ENCODE measurements at regions not wholly inside any gene's neighbourhood (a gene's known extent, or its start where the extent isn't known, plus 50 kb on each side); places are given as distances from the start of the nearest gene placed in this dataset.

GRCh38 chr14:62027958-62028357 is 265.7 kb downstream of the SNAPC1 start:
- DNase-seq = no peak

DNA sequence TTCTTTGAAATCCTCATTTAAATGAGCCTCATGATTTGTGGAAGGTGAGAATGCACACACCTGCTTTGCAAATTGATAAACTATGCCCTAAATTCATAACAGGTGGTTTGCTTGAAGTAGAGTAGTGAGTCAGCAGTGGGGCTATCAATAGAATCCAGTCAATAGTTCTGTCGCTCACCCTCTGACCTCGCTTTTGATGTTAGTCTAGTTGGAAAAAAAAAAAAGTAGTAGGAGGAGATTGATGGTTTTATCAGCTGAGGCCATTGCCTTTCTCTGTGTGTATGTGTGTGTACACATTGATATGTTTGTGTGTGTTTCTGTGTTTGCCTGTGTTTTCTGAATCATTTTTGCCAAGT is 267.3 kb downstream of the SNAPC1 start:
- no peak for DNase-seq

DNA sequence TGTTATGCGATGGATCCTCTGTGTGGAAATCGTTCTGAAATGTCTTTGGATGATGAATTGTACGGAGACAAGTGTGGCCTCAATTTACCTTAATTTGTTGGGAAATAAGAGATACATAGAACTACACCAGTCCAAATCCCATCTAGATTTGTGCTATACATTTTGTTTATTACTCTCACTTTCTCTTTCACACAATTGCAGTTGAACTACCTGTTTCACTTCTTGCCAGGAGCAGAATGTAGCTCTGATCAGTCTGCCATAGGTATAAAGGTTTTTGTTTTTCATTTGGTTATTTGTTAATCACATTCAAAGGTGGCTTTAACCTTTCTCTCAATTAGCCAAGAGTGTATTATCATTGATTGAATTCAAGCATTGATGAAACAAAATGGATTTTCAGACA is 268.2 kb downstream of the SNAPC1 start:
- no peak for DNase-seq

DNA sequence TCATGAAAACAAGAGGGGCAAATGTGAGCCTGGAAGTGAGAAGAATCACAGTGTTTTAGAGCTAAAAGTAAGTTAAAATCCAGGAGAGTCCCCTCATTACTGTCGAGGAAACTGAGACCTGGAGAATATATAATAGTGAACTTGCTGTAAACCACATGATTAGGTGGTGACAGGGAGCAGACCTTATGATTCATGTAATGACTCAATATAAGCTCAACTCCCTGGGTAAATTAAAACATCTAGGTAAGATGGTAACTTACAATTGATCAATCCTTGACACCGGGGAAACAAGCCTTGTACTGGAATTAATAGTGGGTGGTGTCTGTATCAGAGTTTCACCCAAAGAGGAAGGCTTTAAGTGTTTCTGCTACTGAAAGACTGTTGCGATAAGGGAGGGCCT is 269.3 kb downstream of the SNAPC1 start:
- no peak for DNase-seq

DNA sequence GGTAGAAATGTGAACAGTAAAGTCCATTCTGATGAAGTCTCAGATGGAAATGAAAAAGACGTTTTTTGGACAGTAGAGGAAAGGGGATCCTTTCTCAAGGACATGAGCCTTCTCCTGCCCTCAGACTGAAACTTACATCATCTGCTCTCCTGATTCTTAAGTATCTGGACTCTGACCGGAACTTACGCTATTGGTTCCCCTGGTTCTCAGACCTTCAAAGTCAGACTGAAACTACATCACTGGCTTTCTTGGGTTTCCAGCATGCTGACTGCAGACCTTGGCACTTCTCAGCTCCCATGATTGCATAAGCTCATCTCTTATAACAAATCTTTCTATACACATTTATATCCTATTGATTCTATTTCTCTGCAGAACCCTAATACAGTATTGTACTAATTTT is 291.0 kb downstream of the SNAPC1 start:
- DNase-seq = no peak

DNA sequence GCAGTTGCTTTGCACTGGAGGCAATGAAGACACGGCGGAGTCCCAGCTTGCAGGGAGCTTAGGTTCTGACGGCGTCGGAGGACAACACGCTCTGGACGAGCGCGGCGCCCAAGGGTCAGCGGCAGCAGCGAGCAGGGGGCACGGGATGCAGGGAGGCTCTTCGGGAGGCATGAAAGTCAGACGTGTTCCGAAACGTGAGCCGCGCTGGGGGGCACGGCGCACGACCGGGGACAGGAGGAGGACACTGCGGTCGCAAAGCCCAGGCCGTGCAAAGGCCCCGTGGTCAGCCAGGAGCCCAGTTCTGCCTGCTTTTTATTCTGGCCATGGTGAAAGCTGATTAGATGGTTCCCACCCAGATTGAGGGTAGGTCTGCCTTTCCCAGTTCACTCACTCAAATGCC is 294.6 kb downstream of the SNAPC1 start:
- no peak for DNase-seq

- DNase-seq = no peak
These were observed 300.4 kb downstream of the SNAPC1 start for GRCh38 chr14:62062645-62063044.

- DNase-seq = no peak
These were observed 302.6 kb downstream of the SNAPC1 start for GRCh38 chr14:62064751-62065323.

DNA sequence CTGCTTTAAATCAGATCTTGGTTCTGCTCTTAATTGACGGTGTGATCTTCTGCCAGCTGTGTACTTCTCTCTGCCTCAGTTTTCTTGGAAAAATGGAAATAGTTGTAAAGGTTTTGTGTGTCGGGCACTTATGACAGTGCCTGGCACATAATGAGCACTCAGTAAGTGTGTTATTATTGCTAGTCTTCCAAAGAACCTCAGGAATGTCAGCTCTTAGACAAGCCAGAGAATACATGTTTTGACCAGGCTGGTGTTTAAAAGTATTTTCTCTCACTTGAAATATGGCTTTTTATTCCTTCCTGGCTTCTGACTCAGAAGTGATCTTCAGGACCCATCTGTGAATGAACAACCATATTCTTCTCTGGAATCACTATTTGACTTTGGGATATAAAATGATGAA is 304.1 kb downstream of the SNAPC1 start:
- no peak for DNase-seq

DNA sequence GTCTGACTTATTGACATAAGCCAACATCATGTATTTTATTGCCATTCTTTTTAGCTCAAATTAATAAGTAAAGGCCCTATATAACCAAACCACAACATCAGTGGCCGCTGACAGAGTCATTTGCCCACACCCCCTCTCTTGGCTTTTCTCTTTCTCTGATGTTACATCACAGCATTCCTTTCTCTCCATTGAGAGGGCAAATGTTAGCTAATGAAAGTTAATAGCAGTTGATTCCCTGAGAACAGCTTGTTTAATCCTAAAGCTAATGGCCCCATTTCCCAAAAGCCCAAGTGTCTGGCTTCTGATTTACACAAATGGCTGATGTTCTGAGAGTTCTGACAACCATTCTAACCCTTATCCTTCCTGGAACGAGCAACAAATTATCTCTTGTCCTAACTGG is 308.8 kb downstream of the SNAPC1 start:
- no peak for DNase-seq

DNA sequence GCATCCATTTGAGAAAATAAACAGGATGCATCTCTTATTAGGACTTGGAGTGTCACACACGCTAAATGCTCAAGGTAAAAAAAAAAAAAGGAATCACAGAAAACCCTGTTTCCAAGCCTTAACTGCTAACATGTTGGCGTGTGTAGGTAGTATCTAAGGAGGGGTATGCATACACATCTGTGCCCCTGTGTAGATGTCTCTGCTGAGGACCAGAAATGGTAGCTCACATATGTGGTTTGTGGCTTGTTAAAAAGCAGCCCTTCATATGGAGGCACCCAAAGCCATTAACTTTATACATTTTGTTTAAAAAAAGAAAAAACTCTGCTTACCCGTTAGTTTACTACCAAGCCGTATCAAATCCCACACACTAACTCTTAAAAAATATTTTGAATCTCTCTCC is 314.1 kb downstream of the SNAPC1 start:
- no peak for DNase-seq

DNA sequence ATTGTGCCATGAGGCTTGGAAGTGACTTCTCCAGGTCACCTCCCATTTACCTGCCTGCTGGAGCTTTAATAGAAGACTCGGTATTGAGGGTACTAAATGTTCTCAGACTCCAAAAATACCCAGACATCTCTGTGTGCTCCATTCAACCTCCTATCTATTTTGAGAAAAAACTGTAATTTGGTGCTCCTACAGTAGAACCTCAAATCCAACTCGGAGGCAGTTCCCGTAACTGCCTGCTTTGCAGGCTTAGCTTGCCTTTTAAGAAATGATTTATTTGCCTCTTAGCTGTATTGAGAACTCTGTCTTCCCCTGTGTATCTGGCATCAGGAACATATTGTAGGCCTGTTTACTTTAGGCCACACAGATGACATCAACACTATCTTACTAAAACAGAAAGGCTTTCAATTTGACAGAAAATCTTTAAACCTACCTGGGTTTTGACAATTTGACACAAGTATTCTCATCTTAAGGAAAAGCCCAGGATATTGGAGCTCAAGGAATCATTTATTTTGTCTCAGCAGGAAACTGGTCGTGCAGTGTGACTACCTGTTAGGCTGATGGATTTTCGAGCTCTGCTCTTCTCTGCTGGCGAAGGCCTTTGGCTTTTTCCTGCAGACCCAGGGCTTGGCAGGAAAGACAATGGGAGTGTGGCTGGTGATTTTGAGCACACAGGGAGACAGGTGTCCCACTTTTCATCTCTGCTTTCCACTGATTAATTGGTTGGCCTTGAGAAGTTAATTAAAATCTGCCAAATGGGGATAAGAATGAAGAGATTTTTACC is 314.8 kb downstream of the SNAPC1 start:
- DNase-seq = no peak

DNA sequence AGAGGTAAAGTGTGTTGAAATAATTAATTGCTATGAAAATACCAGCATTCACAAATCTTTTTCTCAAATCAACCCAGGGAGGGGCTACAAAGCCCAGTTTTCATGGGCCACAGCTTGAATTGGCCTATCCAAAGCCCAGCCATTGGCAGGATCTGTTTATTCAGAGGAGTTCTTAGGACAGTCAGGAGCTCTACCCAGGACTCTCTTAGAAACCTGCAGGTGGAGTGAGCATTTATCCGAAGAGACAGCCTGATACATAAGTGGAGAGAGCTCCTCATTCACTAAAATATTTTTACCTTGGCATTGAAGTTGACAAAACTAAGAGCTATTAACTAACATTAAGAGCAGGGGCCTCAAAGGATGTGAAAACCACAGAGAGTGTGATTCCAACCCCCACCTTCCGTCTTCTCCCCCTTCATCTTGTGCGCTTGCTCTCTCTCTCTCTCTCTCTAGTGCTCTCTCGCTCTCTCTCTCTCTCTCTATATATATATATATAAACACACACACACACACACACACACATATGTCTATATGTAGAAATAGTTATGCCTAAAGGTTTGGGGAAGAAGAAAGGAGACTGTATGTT is 315.5 kb downstream of the SNAPC1 start:
- DNase-seq = no peak

GRCh38 chr14:62079038-62079437 is 316.8 kb downstream of the SNAPC1 start:
- DNase-seq = no peak

DNA sequence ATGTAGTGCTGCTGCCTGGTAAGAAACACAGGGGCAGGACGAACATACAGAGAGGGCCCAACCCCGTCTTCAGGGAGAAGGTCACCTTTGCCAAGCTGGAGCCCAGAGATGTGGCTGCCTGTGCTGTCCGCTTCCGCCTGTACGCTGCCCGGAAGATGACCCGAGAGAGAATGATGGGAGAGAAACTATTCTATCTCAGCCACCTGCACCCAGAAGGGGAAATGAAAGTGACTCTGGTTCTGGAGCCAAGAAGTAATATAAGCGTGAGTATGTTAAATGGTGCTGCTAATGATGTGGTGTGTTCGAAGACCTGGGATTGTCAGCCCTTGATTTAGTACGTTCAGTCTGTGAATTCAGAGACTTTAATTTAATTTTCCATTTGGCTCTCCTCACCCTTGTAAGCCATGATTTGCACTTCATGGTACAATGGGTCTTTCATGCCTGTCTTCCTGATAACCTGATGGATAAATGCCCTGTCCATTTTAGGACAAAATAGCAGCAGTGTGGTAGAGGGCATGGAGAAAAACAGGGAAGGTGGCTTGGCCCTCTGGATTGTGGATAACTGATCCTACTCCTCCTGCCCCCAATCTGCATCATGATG is 318.9 kb downstream of the SNAPC1 start:
- no peak for DNase-seq

DNA sequence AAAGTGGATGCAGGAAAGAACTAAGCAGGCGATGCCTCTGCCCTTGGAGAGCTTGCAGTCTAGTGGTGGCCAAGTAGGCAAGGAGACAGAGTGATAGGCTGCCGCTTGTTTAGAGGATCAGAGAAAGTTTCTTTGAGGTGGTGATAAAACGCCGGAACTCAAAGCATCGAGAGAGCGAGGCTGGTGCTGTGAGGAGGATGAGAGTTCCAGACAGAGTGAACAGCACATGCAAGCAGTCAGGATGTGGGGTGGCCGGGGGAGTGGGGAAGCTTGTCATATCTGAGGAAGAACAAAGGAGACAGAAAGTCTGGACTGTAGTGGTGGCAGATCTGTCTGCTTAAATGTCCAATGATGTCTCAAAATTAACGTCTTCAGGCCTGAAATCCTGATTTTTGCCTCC is 319.7 kb downstream of the SNAPC1 start:
- no peak for DNase-seq

- DNase-seq = no peak
These were observed 320.6 kb downstream of the SNAPC1 start for GRCh38 chr14:62082779-62083178.

DNA sequence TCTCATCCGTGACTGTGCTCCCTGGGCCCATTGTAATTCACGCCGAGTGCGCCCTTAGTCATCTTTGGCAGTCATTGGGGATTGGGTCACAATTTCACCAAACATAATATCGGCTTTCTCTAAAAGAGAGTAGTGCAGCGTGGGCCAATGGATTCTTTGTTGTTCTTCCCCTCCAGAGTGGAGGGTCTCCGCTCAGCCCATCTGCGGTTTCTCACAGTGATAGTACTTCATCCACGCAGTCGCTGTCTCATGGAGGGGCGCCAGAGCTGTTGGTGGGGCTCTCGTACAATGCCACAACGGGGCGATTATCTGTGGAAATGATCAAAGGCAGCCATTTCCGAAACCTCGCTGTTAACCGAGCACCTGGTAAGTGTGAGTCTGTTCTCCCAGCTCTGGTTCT is 321.8 kb downstream of the SNAPC1 start:
- DNase-seq = no peak

- DNase-seq = no peak
These were observed 325.0 kb downstream of the SNAPC1 start for GRCh38 chr14:62087191-62087590.

DNA sequence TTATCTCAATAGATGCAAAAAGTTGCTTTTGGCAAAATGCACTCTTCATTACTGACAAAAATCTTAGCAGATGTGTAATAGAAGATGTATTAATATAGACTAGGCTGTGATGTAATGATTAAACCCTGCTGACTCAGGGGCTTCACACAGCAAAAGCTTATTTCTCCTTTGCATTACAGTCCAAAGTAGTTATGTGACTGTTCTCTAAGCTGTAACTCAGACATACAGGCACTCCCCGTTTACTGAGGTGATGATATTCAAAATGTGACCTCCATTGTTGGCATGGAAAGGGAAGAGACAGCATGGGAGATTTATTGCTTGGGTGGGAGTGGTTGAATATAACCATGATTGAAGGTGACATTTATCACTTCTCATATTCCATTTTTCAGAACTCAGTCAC is 331.5 kb downstream of the SNAPC1 start:
- DNase-seq = no peak

DNA sequence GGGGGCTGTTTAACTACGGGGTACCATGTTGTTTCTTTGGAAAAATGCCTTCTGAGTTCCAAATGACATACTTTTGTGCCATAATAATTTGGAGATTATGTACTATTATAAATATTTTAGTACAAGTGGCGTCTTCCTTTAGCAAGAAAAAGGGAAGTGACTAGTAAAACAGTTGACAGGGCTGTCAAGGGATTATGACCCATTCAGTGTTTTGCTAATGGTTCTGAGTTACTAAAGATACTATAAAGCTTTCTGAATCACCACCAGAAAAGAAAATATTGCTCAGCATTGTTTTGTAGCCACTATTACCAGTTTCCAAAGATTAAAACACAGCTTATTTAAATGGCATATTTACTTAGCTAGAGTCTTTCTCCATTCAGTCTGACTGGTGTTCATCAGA is 334.9 kb downstream of the SNAPC1 start:
- DNase-seq = no peak

- DNase-seq = no peak
These were observed 335.6 kb downstream of the SNAPC1 start for GRCh38 chr14:62097824-62098223.

GRCh38 chr14:62098357-62098756 is 336.1 kb downstream of the SNAPC1 start:
- no peak for DNase-seq

DNA sequence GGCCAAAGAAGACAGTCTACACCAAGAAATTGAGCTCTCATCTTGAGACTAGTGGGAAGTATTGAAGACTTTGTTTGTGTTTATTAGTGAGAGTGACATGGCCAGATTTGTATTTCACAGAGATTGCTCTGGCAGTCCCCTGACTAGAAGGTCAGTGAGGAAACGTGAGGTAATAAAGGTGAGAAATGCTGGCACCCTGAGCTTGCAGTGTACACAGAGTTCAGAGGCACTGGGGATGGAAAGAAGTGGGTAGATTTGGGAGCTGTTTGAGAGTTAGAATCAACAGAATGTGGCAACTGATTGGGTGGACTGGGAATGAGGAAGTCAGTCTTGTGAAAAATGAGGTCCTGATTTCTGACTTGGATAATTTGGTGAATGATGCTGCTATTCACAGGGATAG is 336.9 kb downstream of the SNAPC1 start:
- DNase-seq = no peak

Measured in DMS 273 treated with DMSO at 0.1 percent for 48 hours (cell line).